Adrenal gland (tissue), 9 donors: ENCODE measurements at regions not wholly inside any gene's neighbourhood (a gene's known extent, or its start where the extent isn't known, plus 50 kb on each side); places are given as distances from the start of the nearest gene placed in this dataset.

ENCODE experiments used
- DNase-seq, 7 donors: peaks; one replicate each; pipeline ENCODE4 v3.0.0-alpha.2; 2019 to 2020
- H3K27ac ChIP-seq, 5 donors: fragments of 200-600 bp; sonication (generic) in 4 of 5; 1 replicate in 3 of 5; 2 replicates in 2 of 5; pipeline versions ENCODE4 v1.5.1 to v1.8.0; 2016 to 2020; ENCODE audit warnings: mild to moderate bottlenecking in 1 of 5
- H3K27me3 ChIP-seq: fragments of 200-600 bp; 2 replicates; pipeline ENCODE4 v1.8.0; 2021
- H3K36me3 ChIP-seq, 2 donors: fragments of 200-600 bp; replicated peaks in 1 of 2; 1 replicate in 1 of 2; 2 replicates in 1 of 2; pipeline versions ENCODE4 v1.5.1 to v1.8.0; 2018 to 2022
- H3K4me1 ChIP-seq, 2 donors: fragments of 200-600 bp; replicated peaks in 1 of 2; 1 replicate in 1 of 2; 2 replicates in 1 of 2; pipeline versions ENCODE4 v1.5.1 to v1.8.0; 2018 to 2021
- H3K4me3 ChIP-seq, 4 donors: fragments of 200-600 bp; sonication (generic) in 3 of 4; one replicate each; pipeline ENCODE4 v1.5.1; 2016 to 2018
- H3K9me3 ChIP-seq, 3 donors: fragments of 200-600 bp; sonication (generic) in 1 of 3; replicated peaks in 1 of 3; 1 replicate in 2 of 3; 2 replicates in 1 of 3; pipeline versions ENCODE4 v1.5.1 to v1.8.0; 2016 to 2021
- POLR2A ChIP-seq, 2 donors: fragments of 450-650 bp; IDR thresholded peaks; one replicate each; pipeline ENCODE4 v1.6.1; 2017; ENCODE audit warnings: antibody characterized with exemption in 2 of 2, mild to moderate bottlenecking in 2 of 2, moderate library complexity in 1 of 2
- WGBS, 4 donors: extraction: QIAGEN DNeasy Blood & Tissue Kit in 2 of 4; methylation state at CpG; one replicate each; pipeline versions ENCODE4 v1.1.5 to v1.1.7; 2013 to 2017; 5-methylcytosine and 5-hydroxymethylcytosine counted together
- intact Hi-C, 2 donors: fragments of 100-400 bp; cut with DNase I; formaldehyde crosslinking; loops; one replicate each; pipeline versions ENCODE4 v1.14.1 to v1.15.0; 2022 to 2023
- TF ChIP-seq, protein P1 (sequence below), 6 experiments: fragments of 450-650 bp in 4 of 6; fragments of 200-600 bp in 2 of 6; sonication (generic) in 1 of 6; IDR thresholded peaks; 1 replicate in 5 of 6; 2 replicates in 1 of 6; pipeline versions ENCODE4 v1.5.1 to v1.8.0; 2016 to 2021; ENCODE audit warnings: antibody characterized with exemption in 6 of 6, mild to moderate bottlenecking in 2 of 6, moderate library complexity in 1 of 6
- donor health status: healthy with polysubstance abuse.
- donor health status: Bipolar disorder and iron deficiency.
- donor health status: DM: yes; HTN: yes; CAD: no.
- donor health status: DM: no; HTN: no; CAD: no.
- donor health status: DM: no; HTN: no; CAD: no.

DNA sequence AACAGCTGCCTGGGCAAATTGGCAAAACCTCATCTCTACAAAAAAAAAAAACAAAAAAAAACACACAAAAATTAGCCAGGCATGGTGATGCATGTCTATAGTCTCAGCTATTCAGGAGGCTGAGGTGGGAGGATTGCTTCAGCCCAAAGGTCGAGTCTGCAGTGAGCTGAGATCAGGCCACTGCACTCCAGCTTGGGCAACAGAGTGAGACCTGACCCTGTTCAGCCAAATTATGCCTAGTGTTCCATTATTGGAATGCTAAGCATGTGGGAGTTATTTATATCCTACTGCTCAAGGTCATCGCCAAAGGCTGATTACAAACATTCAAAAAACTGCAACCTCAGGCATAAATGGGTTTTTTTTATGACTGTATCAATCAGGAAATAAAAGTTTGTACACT, 1251.0 kb upstream of the PCDH9 start:
- Histone ChIP-seq H3K9me3 (no peaks in the 10 kb centered on the region), H3K4me1 (no peaks in the 10 kb centered on the region), H3K36me3 (no peaks in the 10 kb centered on the region), H3K4me3 (no peak overlapping the region), H3K27me3 (no peaks in the 10 kb centered on the region), H3K27ac (no peak overlapping the region)
- TF ChIP-seq, protein P1, sequence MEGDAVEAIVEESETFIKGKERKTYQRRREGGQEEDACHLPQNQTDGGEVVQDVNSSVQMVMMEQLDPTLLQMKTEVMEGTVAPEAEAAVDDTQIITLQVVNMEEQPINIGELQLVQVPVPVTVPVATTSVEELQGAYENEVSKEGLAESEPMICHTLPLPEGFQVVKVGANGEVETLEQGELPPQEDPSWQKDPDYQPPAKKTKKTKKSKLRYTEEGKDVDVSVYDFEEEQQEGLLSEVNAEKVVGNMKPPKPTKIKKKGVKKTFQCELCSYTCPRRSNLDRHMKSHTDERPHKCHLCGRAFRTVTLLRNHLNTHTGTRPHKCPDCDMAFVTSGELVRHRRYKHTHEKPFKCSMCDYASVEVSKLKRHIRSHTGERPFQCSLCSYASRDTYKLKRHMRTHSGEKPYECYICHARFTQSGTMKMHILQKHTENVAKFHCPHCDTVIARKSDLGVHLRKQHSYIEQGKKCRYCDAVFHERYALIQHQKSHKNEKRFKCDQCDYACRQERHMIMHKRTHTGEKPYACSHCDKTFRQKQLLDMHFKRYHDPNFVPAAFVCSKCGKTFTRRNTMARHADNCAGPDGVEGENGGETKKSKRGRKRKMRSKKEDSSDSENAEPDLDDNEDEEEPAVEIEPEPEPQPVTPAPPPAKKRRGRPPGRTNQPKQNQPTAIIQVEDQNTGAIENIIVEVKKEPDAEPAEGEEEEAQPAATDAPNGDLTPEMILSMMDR (IDR thresholded peaks at IDR 0.05), result no peak
- TF ChIP-seq POLR2A (IDR thresholded peaks at IDR 0.05), result no peak
- intact Hi-C loops, result no loop called here
- peak in 4 of 7 donors; percentile 9 to 57 (median 26) for DNase-seq
- WGBS, 4 donors, result 31 to 46% (median 38%) methylated on average over 2 of the region's 2 CpGs

DNA sequence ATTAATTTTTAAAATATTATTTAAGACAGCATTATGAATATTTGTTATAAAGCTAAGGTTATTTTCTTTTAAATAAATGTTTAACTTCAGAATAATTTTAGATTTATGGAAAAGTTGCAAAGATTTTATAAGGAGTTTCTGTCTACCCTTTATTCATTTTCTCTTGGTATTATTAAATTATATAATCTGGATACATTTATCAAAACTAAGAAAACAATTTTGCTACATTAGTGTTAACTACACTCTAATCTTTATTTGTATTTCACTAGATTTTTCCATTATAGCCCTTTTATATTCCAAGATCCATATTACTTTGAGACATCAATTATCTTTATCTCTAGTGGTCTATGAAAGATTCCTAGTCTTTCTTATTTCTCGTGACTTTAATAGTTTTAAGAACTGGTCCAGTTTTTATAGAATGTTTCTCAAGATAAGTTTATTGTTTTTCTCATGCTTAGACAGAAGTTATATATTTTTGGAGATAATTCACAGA, 1243.7 kb upstream of the PCDH9 start:
- Histone ChIP-seq H3K27ac (no peak overlapping the region), H3K4me1 (no peaks in the 10 kb centered on the region), H3K9me3 (no peaks in the 10 kb centered on the region), H3K36me3 (no peaks in the 10 kb centered on the region), H3K27me3 (no peaks in the 10 kb centered on the region), H3K4me3 (no peak overlapping the region)
- intact Hi-C loops, result no loop called here
- WGBS, 4 donors, result 63 to 74% (median 71%) methylated on average over 1 of the region's 1 CpG
- no peak for DNase-seq
- TF ChIP-seq POLR2A (IDR thresholded peaks at IDR 0.05), result no peak
- TF ChIP-seq, protein P1 (IDR thresholded peaks at IDR 0.05), result no peak

DNA sequence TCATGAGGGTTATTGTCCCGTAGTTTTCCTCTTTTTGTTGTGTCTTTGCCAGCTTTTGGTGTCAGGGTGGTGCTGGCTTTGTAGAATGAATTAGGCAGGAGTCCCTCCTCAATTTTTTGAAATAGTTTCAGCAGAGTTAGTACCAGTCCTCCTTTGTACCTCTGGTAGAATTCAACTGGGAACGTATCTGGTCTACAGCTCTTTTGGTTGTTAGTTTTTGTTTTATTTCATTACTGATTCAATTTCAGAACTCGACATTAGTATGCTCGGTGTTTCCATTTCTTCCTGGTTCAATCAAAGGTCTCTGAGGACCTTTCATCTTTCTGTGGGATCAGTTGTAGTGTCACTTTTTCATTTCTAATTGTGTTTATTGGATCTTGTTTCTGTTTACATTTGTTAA, 1237.0 kb upstream of the PCDH9 start:
- Histone ChIP-seq H3K27me3 (no peaks in the 10 kb centered on the region), H3K27ac (no peak overlapping the region), H3K4me3 (no peak overlapping the region), H3K36me3 (no peaks in the 10 kb centered on the region), H3K9me3 (no peaks in the 10 kb centered on the region), H3K4me1 (no peaks in the 10 kb centered on the region)
- no peak for TF ChIP-seq POLR2A (IDR thresholded peaks at IDR 0.05)
- no peak for DNase-seq
- WGBS, 4 donors, result 61 to 84% (median 78%) methylated on average over 4 of the region's 4 CpGs
- intact Hi-C loops, result no loop called here

DNA sequence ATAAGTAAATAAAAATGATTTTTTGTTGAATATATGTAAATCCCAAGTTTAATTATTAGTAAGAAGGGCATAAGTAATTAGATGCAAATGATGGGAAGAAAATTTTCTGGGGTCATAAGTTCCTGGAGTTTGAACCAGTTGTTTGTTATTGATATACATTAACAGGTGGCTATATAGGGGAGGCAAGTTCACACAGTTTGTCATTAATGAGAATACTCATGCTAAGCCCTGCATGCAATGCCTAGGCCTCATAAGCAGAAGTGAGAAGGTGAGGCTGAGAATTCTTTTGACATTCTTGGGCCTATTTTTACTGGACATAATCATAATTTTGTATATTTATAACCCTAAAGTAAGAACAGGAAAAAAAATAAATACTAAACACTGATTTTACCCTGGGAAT, 1210.7 kb upstream of the PCDH9 start:
- Histone ChIP-seq H3K4me1 (no peaks in the 10 kb centered on the region), H3K36me3 (no peaks in the 10 kb centered on the region)
- intact Hi-C loops, result no loop called here

DNA sequence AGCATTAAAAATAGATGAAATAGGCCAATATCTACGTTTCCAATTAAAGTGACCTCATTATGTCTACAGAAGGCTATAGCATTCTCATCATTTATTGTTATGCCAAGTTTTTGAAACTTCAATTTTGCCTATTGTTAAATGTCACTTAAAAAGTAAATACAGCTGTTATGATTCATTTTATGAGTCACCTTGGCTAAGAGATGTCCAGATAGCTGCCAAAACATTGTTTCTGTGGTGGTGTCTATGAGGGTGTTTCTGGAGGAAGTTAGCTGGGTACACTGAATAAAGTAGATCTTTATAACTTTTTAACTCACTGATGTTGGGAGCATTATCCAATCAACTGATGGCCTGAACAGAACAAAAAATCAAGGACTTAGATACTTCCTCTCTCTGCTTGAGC, 1209.7 kb upstream of the PCDH9 start:
- TF ChIP-seq, protein P1 (IDR thresholded peaks at IDR 0.05), result no peak
- no peak for TF ChIP-seq POLR2A (IDR thresholded peaks at IDR 0.05)

More for the DNA sequence above, 1210.7 kb upstream of the PCDH9 start:
- Histone ChIP-seq H3K9me3 (no peaks in the 10 kb centered on the region), H3K27me3 (no peaks in the 10 kb centered on the region), H3K27ac (no peak overlapping the region), H3K4me3 (no peak overlapping the region)
- no peak for DNase-seq
- TF ChIP-seq, protein P1 (IDR thresholded peaks at IDR 0.05), result no peak
- no peak for TF ChIP-seq POLR2A (IDR thresholded peaks at IDR 0.05)

More for the DNA sequence above, 1209.7 kb upstream of the PCDH9 start:
- 29 to 38% (median 36%) methylated on average over 1 of the region's 1 CpG for WGBS, 4 donors
- H3K4me1 ChIP-seq, result no peaks in the 10 kb centered on the region
- H3K36me3 ChIP-seq, result no peaks in the 10 kb centered on the region
- intact Hi-C loops, result no loop called here
- H3K27ac ChIP-seq, result no peak overlapping the region
- DNase-seq, result no peak
- no peaks in the 10 kb centered on the region for H3K9me3 ChIP-seq
- no peak overlapping the region for H3K4me3 ChIP-seq
- H3K27me3 ChIP-seq, result no peaks in the 10 kb centered on the region
